ENCODE measurements at regions not wholly inside any gene's neighbourhood (a gene's known extent, or its start where the extent isn't known, plus 50 kb on each side); places are given as distances from the start of the nearest gene placed in this dataset.
"Not testable (repeated sequence)": the region's sequence is repeated elsewhere in the genome, so short reads cannot be mapped to it uniquely, and the experiment has no call there.

DNA sequence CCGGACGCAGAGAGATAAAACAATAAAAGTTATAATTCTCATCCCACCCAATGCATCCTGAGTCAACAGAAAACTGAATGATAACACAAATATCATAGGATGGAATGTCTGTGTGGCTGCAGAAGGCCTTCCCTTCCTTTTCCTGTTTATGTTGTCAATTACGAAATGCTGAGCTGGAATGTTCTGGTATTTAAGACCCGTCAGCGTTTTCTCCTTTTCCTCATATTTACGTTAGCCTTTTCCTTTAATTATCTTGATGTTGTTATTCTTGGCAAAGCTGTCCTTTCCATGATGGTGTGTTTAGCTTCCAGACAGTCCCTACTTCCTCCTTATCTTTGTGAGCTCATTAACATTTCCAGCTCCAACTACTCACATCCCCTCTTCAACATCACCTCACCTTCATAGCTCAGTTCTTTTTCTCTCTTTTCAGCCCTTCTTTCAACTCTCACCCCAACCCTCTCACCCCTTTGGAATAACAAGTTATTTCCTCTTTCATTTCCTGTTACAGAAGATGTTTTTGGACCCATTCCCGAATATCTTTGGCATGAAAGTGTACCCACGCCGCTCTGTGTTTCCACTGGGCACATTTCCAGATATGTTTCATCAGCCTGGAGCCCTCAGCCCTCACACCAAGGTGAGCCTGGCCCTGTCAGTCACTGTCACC lies 221.6 kb downstream of the NR2F1-AS1 start:
- DNase-seq, result no peak

- no peak for DNase-seq
Observed at GRCh38 chr5:93358176-93358575, 222.8 kb downstream of the NR2F1-AS1 start.

DNA sequence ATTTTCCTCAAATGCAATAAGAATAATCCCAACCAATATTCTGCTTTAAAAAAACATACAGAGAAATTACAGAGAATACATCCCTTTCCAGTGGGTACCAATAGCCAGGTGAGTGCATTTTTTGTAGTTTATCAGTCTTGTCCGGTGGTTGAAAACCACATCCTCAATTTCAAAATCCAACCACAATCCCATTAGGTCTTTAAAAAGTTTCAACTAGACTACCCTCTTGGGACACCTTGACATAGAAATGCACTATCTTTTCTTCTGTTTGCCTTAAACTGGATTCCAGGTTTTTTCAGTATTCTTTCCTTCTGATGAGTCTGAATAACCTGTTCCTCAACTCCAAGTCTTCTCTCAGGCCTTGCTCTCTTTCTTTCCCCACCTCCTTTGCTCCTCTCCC lies 223.3 kb downstream of the NR2F1-AS1 start:
- DNase-seq, result no peak

DNA sequence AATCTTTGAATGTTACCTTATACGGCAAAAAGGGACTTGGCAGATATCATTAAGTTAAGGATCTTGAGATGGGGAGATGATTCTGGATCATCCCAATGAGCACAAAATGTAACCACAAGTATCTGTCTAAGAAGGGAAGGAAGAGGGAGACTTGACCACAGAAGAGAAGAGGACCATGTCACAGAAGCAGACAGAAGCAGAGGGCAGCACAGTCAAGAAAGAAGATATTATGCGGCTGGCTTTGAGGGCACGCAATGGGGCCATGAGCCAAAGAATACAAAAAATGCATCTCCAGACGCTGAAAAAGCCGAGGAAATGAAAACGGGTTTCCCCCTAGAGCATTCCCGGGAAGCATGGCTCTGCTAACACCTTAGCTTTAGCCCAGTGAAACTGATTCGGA lies 225.3 kb downstream of the NR2F1-AS1 start:
- no peak for DNase-seq

- no peak for DNase-seq
Observed at GRCh38 chr5:93352186-93352585, 228.8 kb downstream of the NR2F1-AS1 start.

GRCh38 chr5:93349613-93350012 lies 231.4 kb downstream of the NR2F1-AS1 start:
- no peak for DNase-seq

DNA sequence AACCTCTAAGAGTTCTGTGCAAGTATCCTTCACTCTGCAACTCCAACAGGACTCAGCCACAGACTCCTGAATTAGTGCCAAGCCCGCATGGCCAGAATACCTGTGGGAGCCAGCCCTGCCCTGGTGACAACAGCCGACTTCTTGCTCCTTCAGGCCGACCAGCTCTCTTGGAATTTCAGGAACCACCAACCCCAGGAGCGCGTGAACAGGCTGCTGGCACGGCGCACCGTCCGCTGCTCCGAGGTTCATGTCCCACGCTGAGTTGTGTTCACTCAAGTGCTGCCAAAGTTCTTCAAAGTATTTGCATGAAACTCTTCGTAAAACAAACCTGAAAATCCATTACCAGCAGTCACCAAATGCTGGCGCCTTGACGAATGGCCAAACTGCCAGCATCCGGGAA lies 232.8 kb downstream of the NR2F1-AS1 start:
- no peak for DNase-seq

- not testable (repeated sequence) for DNase-seq
Observed at GRCh38 chr5:93346850-93347249, 234.2 kb downstream of the NR2F1-AS1 start.

GRCh38 chr5:93346301-93346700 lies 234.7 kb downstream of the NR2F1-AS1 start:
- DNase-seq, result no peak

GRCh38 chr5:93343570-93343969 lies 237.4 kb downstream of the NR2F1-AS1 start:
- no peak for DNase-seq

- no peak for DNase-seq
Observed at GRCh38 chr5:93342563-93343061, 238.4 kb downstream of the NR2F1-AS1 start.

DNA sequence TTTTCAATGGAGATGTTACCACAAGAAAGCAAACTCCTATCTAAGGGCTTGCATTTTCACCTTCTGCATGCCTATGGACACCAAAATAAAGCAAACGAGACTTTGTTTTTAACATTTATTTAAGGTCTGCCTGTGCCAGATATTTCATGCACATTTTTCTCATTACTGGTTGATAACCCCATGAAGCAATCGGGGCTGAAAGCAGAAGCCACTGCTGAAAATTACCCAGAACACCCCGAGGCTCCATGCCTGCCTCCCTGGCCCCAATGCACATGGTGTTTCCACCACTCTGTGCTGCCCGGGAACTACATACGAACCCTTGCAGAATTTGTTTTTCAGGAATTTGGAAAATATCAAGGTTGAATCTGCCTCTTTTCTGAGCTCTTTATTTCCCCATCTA lies 240.1 kb downstream of the NR2F1-AS1 start:
- no peak for DNase-seq

DNA sequence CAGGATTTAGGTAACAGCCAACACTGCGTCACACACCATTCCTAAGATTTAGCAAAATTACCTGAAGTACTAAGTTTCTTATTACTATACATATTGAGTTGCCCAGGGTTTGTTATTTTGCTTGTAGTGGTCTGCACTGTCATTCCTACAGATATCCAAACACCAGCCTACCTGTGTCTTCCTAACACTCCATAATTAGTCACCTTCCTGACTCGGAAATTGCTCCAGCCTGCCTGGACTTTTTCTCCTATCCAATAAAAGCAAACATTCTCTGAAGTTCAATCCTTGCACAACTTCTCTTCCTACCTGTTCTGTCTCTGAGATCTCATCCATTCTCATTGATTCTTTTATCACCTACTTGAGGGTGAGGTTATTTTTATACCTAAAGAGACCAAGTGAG lies 243.9 kb downstream of the NR2F1-AS1 start:
- no peak for DNase-seq

GRCh38 chr5:93336330-93337110 lies 244.5 kb downstream of the NR2F1-AS1 start:
- DNase-seq, result no peak

- no peak for DNase-seq
Observed at GRCh38 chr5:93331863-93332262, 249.2 kb downstream of the NR2F1-AS1 start.

GRCh38 chr5:93331241-93331640 lies 249.8 kb downstream of the NR2F1-AS1 start:
- no peak for DNase-seq

DNA sequence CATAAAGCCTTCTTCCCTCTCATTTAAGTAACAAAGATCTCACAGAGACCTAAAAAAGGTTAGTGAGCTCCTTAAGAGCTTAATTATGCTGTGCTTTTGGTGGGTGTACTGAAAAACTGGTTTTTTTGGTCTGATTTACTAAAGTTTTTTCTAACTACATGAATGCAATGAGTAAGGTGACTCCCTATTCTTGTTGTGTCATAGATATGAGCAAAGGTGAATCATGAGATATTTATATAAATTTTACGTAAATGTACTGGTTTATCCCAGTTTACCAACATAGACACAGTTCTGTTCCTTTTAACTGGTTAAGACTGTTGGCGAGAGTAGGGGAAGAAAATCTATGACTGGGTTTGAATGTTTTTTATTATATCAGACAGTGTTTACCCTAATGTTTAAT lies 250.5 kb downstream of the NR2F1-AS1 start:
- DNase-seq, result no peak

DNA sequence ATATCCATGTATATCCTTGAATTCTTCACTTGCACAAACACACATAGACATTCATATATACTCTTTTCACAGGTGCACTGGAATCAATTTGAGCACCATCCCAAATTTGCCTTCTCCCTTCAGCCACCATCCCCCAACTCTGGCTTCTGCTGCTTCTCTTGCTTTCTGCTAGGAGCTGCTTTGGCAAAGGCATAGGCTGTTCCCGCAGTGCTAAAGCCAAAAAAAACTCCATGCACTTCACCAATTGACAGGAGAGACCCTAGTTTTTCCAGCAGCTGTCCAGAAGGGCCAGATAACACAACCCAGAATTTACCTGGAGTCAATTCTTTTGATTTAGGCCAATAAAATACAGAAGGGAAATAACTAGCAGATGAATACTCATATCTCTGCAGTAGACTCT lies 251.3 kb downstream of the NR2F1-AS1 start:
- no peak for DNase-seq

DNA sequence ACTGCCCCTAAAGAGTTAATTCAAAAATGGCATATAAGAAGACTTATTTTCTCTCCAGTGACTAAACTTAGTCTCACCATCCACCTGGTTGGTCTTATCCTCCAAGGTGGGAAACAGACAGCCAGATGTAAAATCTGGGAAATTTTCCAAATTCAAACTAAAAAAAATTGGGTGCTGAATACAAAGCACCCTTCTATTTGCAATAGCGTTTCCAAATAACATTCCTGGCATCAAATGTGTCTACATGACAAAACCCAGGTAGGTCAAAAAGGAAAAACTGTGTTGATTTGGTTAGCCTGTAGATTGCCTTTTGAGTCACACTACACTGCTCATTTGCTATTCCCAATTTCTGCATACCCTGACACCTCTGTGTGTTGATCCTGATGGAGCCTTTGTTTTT lies 252.2 kb downstream of the NR2F1-AS1 start:
- no peak for DNase-seq

DNA sequence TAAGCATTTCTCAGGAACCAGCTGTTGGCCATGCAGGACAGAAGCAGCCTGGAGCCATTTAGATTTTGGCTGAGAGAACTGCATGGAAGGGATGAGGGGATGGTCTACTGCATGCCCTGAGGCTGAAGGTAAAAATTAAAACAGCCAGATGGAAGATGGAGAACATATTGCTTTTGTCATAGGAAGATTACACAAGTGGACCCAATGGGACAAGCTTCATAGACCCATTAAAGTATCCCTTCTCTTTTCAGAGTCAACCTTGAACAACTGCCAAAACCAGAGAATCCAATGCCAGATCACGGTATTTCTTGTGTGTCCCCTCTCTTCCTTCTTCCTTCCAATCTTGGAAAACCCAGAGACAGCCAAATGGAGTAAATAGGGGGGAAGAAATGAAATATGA lies 253.4 kb downstream of the NR2F1-AS1 start:
- no peak for DNase-seq

DNA sequence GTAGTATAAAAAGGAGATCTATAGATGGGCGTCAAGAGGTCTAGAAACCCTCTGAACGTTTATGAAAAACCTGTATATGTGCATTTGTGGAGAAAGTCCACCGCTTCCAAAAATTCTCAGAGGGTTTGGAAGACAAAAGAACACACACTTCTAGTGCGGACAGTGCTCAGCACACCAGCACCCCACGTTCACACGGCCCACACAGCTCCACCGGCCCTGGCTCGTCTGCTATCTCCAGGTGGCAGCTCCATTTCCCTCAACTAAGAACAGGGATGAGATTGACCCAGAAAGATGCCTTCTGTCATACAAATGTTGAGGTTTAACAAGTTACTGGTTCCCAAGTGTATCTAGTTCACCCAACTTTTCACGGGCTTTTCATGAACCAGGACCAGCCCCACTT lies 255.1 kb downstream of the NR2F1-AS1 start:
- DNase-seq, result no peak

- DNase-seq, result no peak
Observed at GRCh38 chr5:93322974-93323860, 257.8 kb downstream of the NR2F1-AS1 start.

- no peak for DNase-seq
Observed at GRCh38 chr5:93320920-93321445, 260.0 kb downstream of the NR2F1-AS1 start.
